Brain microvascular endothelial cell (primary cell): ENCODE measurements at regions not wholly inside any gene's neighbourhood (a gene's known extent, or its start where the extent isn't known, plus 50 kb on each side); places are given as distances from the start of the nearest gene placed in this dataset.

Experiments
- DNase-seq: peaks from one replicate; pipeline ENCODE4 v3.0.0-alpha.2; 2020
- H3K27ac ChIP-seq: fragments of 250-450 bp; sonication (Bioruptor Pico); 2 replicates; pipeline ENCODE4 v1.5.1; 2020; ENCODE audit warnings: mild to moderate bottlenecking, moderate library complexity
- H3K27me3 ChIP-seq: fragments of 250-450 bp; sonication (Bioruptor Pico); replicated peaks from 2 replicates; pipeline ENCODE4 v1.5.1; 2020; ENCODE audit warnings: mild to moderate bottlenecking
- H3K36me3 ChIP-seq: fragments of 250-450 bp; sonication (Bioruptor Pico); replicated peaks from 2 replicates; pipeline ENCODE4 v1.5.1; 2020; ENCODE audit warnings: mild to moderate bottlenecking
- H3K4me3 ChIP-seq: 2 replicates; pipeline ENCODE4 v1.5.1; 2011; ENCODE audit warnings: low read depth, mild to moderate bottlenecking, control low read depth, low read length, moderate library complexity
- CTCF ChIP-seq: IDR thresholded peaks from 2 replicates; pipeline ENCODE4 v1.5.1; 2011; ENCODE audit warnings: low read depth, mild to moderate bottlenecking, moderate library complexity, low read length, control low read depth, inconsistent platforms; ENCODE audit errors: missing control alignments
- in situ Hi-C: cut with HindIII; loops from 2 replicates; pipeline ENCODE4 v1.10.0; 2017; ENCODE audit warnings: low sequenced_read_pairs, low pct_ligation_motif_present

GRCh38 chr5:56421246-56422075, 188.3 kb upstream of the ANKRD55 start:
- in situ Hi-C loops = no loop called here
- no peaks in the 10 kb centered on the region for H3K27me3 ChIP-seq
- no peak overlapping the region for H3K27ac ChIP-seq
- H3K4me3 ChIP-seq = no peak overlapping the region
- no peaks in the 10 kb centered on the region for H3K36me3 ChIP-seq
- DNase-seq = no peak
- TF ChIP-seq CTCF = no peak

GRCh38 chr5:56420323-56420722, 187.2 kb upstream of the ANKRD55 start:
- in situ Hi-C loops = no loop called here
- no peak for TF ChIP-seq CTCF
- DNase-seq = no peak
- no peak overlapping the region for H3K4me3 ChIP-seq
- no peaks in the 10 kb centered on the region for H3K36me3 ChIP-seq
- no peak overlapping the region for H3K27ac ChIP-seq
- H3K27me3 ChIP-seq = no peaks in the 10 kb centered on the region

DNA sequence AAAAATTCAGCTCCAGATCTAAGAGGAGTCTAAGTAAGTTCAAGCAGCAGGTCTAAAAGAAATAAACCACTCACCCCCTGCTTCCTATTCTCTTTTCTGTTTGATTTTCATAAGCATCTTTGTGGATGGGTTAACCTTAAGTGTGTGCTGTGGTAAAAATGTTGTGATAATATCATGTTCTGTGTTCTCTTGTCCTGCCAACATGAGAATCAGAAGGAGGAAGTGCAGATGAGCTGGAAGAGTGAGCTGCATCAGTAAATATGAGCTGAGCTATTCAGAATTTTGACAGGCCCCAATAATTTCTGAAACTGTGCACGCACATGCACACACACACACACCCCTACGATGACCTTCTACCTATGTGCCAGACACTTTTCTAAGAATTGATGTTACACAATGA, 186.5 kb upstream of the ANKRD55 start:
- DNase-seq = no peak
- H3K27ac ChIP-seq = no peak overlapping the region
- H3K4me3 ChIP-seq = no peak overlapping the region
- no peaks in the 10 kb centered on the region for H3K36me3 ChIP-seq
- H3K27me3 ChIP-seq = no peaks in the 10 kb centered on the region
- TF ChIP-seq CTCF = no peak
- in situ Hi-C loops = no loop called here

GRCh38 chr5:56415356-56415765, 182.2 kb upstream of the ANKRD55 start:
- no peak for TF ChIP-seq CTCF
- H3K4me3 ChIP-seq = no peak overlapping the region
- no peaks in the 10 kb centered on the region for H3K36me3 ChIP-seq
- H3K27ac ChIP-seq = peak overlapping the region; percentile 62
- no peaks in the 10 kb centered on the region for H3K27me3 ChIP-seq
- DNase-seq = peak; percentile 86
- in situ Hi-C loops = no loop called here

GRCh38 chr5:56414066-56414465, 180.9 kb upstream of the ANKRD55 start:
- H3K36me3 ChIP-seq = no peaks in the 10 kb centered on the region
- in situ Hi-C loops = no loop called here
- no peak for TF ChIP-seq CTCF
- no peak for DNase-seq
- no peak overlapping the region for H3K27ac ChIP-seq
- no peaks in the 10 kb centered on the region for H3K27me3 ChIP-seq
- H3K4me3 ChIP-seq = no peak overlapping the region

- no peak overlapping the region for H3K4me3 ChIP-seq
- no peak for TF ChIP-seq CTCF
- H3K36me3 ChIP-seq = no peaks in the 10 kb centered on the region
- no peak for DNase-seq
- in situ Hi-C loops = no loop called here
- H3K27me3 ChIP-seq = no peaks in the 10 kb centered on the region
- no peak overlapping the region for H3K27ac ChIP-seq
Observed at GRCh38 chr5:56413546-56413945, 180.4 kb upstream of the ANKRD55 start.
